HCT116 (cell line): ENCODE measurements at regions not wholly inside any gene's neighbourhood (a gene's known extent, or its start where the extent isn't known, plus 50 kb on each side); places are given as distances from the start of the nearest gene placed in this dataset.

Source experiments
- ATAC-seq: fragments of 200-7000 bp; cut with Tn5 transposase; 2 replicates; pipeline ENCODE4 v1.9.1; 2020; ENCODE audit warnings: mild to moderate bottlenecking, moderate library complexity
- BruUV-seq: library from RNA; stranded (reverse); fragments of 400-500 nt; replicated peaks from 2 replicates; lab custom pipeline; 2021; lab: Mats Ljungman, UMichigan
- CTCF ChIA-PET: fragments of 300-600 bp; sonication (Branson Sonifier 250); formaldehyde crosslinking; loops from one replicate; lab custom pipeline; 2021; ENCODE audit warnings: antibody characterized with exemption; lab: Charles Lee
- POLR2A ChIA-PET: fragments of 300-600, 350-600 bp; sonication (Branson Sonifier 250); formaldehyde crosslinking; loops from one replicate; lab custom pipeline; 2021; ENCODE audit warnings: antibody characterized with exemption; lab: Charles Lee
- RAD21 ChIA-PET, 2 experiments: fragments of 300-600 bp; sonication (Branson Sonifier 250); formaldehyde crosslinking; loops; one replicate each; lab custom pipeline; 2023; ENCODE audit warnings: low total read pairs in 2 of 2; ENCODE audit not compliant: uncharacterized antibody in 2 of 2, unreplicated experiment in 2 of 2, low non-redundant PET in 1 of 2; lab: Charles Lee
- DNase-seq: peaks from one replicate; pipeline ENCODE4 v3.0.0-alpha.2; 2010; ENCODE audit warnings: low read depth, low spot score
- H2AFZ ChIP-seq: fragments of 200-600 bp; shearing (Covaris generic), sonication (generic); 2 replicates; pipeline ENCODE4 v1.6.1; 2017; ENCODE audit warnings: low read depth, mixed run types, mixed read lengths, antibody characterized with exemption, low read length; ENCODE audit not compliant: poor library complexity, severe bottlenecking
- H3K27ac ChIP-seq: 2 replicates; pipeline ENCODE4 v1.5.1; 2012; ENCODE audit warnings: low read depth, low read length
- H3K27me3 ChIP-seq: fragments of 200-600 bp; sonication (generic); 2 replicates; pipeline ENCODE4 v1.6.1; 2016; ENCODE audit warnings: mixed run types, low read length, mixed read lengths; ENCODE audit not compliant: insufficient read depth
- H3K36me3 ChIP-seq, 2 experiments: fragments of 200-500 bp in 1 of 2; fragments of 200-600 bp in 1 of 2; sonication (Bioruptor generic) in 1 of 2; sonication (generic) in 1 of 2; 2 replicates each; pipeline versions ENCODE4 v1.5.1 to v1.6.1; 2014 to 2016; ENCODE audit warnings: low read length in 2 of 2, inconsistent platforms in 1 of 2, mixed read lengths in 1 of 2, mixed run types in 1 of 2; ENCODE audit not compliant: insufficient read depth in 2 of 2, control insufficient read depth in 1 of 2
- H3K4me1 ChIP-seq, 2 experiments: fragments of 200-600 bp in 1 of 2; sonication (generic) in 1 of 2; 2 replicates each; pipeline versions ENCODE4 v1.5.1 to v1.6.1; 2012 to 2017; ENCODE audit warnings: low read length in 2 of 2, inconsistent platforms in 1 of 2, mild to moderate bottlenecking in 1 of 2, mixed read lengths in 1 of 2, mixed run types in 1 of 2, moderate library complexity in 1 of 2; ENCODE audit not compliant: insufficient read depth in 2 of 2, control insufficient read depth in 1 of 2
- H3K4me2 ChIP-seq: fragments of 200-600 bp; sonication (generic); 2 replicates; pipeline ENCODE4 v1.6.1; 2017; ENCODE audit warnings: mixed run types, low read length, mixed read lengths
- H3K4me3 ChIP-seq, 2 experiments: fragments of 200-600 bp in 1 of 2; sonication (generic) in 1 of 2; replicated peaks in 1 of 2; 2 replicates each; pipeline ENCODE4 v1.5.1; 2011 to 2016; ENCODE audit warnings: low read length in 2 of 2, control low read depth in 1 of 2, low read depth in 1 of 2, mild to moderate bottlenecking in 1 of 2, mixed read lengths in 1 of 2, mixed run types in 1 of 2
- H3K79me2 ChIP-seq: fragments of 200-600 bp; sonication (generic); 2 replicates; pipeline ENCODE4 v1.6.1; 2017; ENCODE audit warnings: mild to moderate bottlenecking, mixed run types, low read length, moderate library complexity, mixed read lengths; ENCODE audit not compliant: insufficient read depth
- H3K9ac ChIP-seq: fragments of 200-600 bp; sonication (generic); 2 replicates; pipeline ENCODE4 v1.6.1; 2016; ENCODE audit warnings: low read length, mixed read lengths
- H3K9me2 ChIP-seq: fragments of 200-600 bp; sonication (generic), shearing (Covaris generic); 2 replicates; pipeline ENCODE4 v1.6.1; 2017; ENCODE audit warnings: mixed run types, mild to moderate bottlenecking, moderate library complexity; ENCODE audit not compliant: insufficient read depth
- H3K9me3 ChIP-seq, 2 experiments: fragments of 200-500 bp in 1 of 2; fragments of 200-600 bp in 1 of 2; sonication (Bioruptor generic) in 1 of 2; sonication (generic) in 1 of 2; 2 replicates each; pipeline ENCODE4 v1.6.1; 2014 to 2017; ENCODE audit warnings: low read length in 2 of 2, mixed read lengths in 2 of 2, inconsistent platforms in 1 of 2, low read depth in 1 of 2, mild to moderate bottlenecking in 1 of 2, mixed run types in 1 of 2, moderate library complexity in 1 of 2; ENCODE audit not compliant: control insufficient read depth in 1 of 2, insufficient read depth in 1 of 2
- H4K20me1 ChIP-seq: fragments of 200-600 bp; sonication (generic), shearing (Covaris generic); 2 replicates; pipeline ENCODE4 v1.6.1; 2017; ENCODE audit warnings: mixed run types, mild to moderate bottlenecking, moderate library complexity; ENCODE audit not compliant: insufficient read depth
- CBX3 ChIP-seq: IDR thresholded peaks from 2 replicates; pipeline ENCODE4 v1.6.1; 2012; ENCODE audit warnings: low read depth
- CEBPB ChIP-seq: IDR thresholded peaks from 2 replicates; pipeline ENCODE4 v1.6.1; 2012; ENCODE audit warnings: low read depth
- CTCF ChIP-seq, 3 experiments: fragments of 200-600 bp in 1 of 3; sonication (generic) in 1 of 3; IDR thresholded peaks in 2 of 3; conservative IDR thresholded peaks in 1 of 3; 2 replicates each; pipeline ENCODE4 v1.5.1; 2012 to 2017; ENCODE audit warnings: low read depth in 2 of 3, low read length in 2 of 3, antibody characterized with exemption in 1 of 3, borderline replicate concordance in 1 of 3, control low read depth in 1 of 3, mild to moderate bottlenecking in 1 of 3, mixed read lengths in 1 of 3, mixed run types in 1 of 3, moderate library complexity in 1 of 3; ENCODE audit not compliant: insufficient read depth in 1 of 3
- ELF1 ChIP-seq: IDR thresholded peaks from 2 replicates; pipeline ENCODE4 v1.6.1; 2012; ENCODE audit warnings: low read depth, borderline replicate concordance
- FOSL1 ChIP-seq: IDR thresholded peaks from 2 replicates; pipeline ENCODE4 v1.6.1; 2012; ENCODE audit warnings: low read depth
- JUND ChIP-seq: IDR thresholded peaks from 2 replicates; pipeline ENCODE4 v1.6.1; 2012
- POLR2A ChIP-seq: IDR thresholded peaks from 2 replicates; pipeline ENCODE4 v1.7.0; 2011; ENCODE audit warnings: borderline replicate concordance; ENCODE audit not compliant: insufficient read depth, insufficient read length; ENCODE audit errors: extremely low read depth
- RAD21 ChIP-seq: IDR thresholded peaks from 2 replicates; pipeline ENCODE4 v1.6.1; 2012; ENCODE audit warnings: low read depth, mild to moderate bottlenecking
- SIN3A ChIP-seq: IDR thresholded peaks from 2 replicates; pipeline ENCODE4 v1.6.1; 2012; ENCODE audit warnings: low read depth
- SP1 ChIP-seq: IDR thresholded peaks from 2 replicates; pipeline ENCODE4 v1.6.1; 2012; ENCODE audit warnings: low read depth
- SRF ChIP-seq: IDR thresholded peaks from 2 replicates; pipeline ENCODE4 v1.6.1; 2012; ENCODE audit warnings: low read depth
- TCF7L2 ChIP-seq: IDR thresholded peaks from 2 replicates; pipeline ENCODE4 v1.7.0; 2011; ENCODE audit warnings: borderline replicate concordance, inconsistent platforms; ENCODE audit not compliant: insufficient read depth, insufficient read length; ENCODE audit errors: extremely low read depth
- ZNF274 ChIP-seq: fragments of 200-500 bp; sonication (Bioruptor generic); IDR thresholded peaks from 2 replicates; pipeline ENCODE4 v1.6.1; 2014; ENCODE audit warnings: mild to moderate bottlenecking, low read depth, low read length, inconsistent platforms
- intact Hi-C: fragments of 100-400 bp; cut with micrococcal nuclease; formaldehyde crosslinking; loops from 2 replicates; pipeline ENCODE4 v1.10.0; 2022
- TF ChIP-seq, protein P1 (sequence below): IDR thresholded peaks from 2 replicates; pipeline ENCODE4 v1.6.1; 2012

DNA sequence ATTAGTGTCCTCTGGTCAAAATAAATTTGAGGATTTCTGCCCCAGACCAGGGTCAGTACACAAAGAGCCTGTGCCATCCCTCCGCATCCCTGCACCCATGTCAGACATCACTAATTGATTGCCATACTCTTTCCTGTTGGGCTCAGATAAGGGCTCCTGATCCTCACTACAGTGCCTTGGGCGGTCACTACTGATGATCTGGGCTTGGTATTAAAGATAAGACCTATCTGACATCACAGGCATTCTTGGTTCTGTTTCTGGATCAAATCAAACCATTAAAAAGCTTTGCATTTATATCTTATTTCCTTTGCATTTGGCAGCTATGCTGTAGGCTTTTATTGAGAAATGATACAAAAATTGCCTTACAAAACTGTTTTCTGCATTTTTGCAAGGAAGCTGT lies 103.5 kb upstream of the TENM4 start:
- ChIA-PET CTCF (no interaction called here), POLR2A (no interaction called here), RAD21 (no interaction called here)
- Histone ChIP-seq H3K9ac (no peak overlapping the region), H3K36me3 (no peaks in the 10 kb centered on the region), H3K27me3 (no peaks in the 10 kb centered on the region), H3K9me3 (no peaks in the 10 kb centered on the region; a peak in 1 of 4 replicates), H3K4me2 (no peak overlapping the region), H3K4me3 (no peak overlapping the region), H4K20me1 (no peaks in the 10 kb centered on the region), H2AFZ (no peak overlapping the region), H3K4me1 (no peaks in the 10 kb centered on the region), H3K9me2 (no peaks in the 10 kb centered on the region), H3K27ac (no peak overlapping the region), H3K79me2 (no peaks in the 10 kb centered on the region)
- DNase-seq (no peak), ATAC-seq (no peak)
- intact Hi-C loops, result no loop called here
- TF ChIP-seq, protein P1, sequence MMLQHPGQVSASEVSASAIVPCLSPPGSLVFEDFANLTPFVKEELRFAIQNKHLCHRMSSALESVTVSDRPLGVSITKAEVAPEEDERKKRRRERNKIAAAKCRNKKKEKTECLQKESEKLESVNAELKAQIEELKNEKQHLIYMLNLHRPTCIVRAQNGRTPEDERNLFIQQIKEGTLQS, result no peak
- TF ChIP-seq SP1 (no peak), CEBPB (no peak), RAD21 (no peak), SRF (no peak), ELF1 (no peak), FOSL1 (no peak), CBX3 (no peak), POLR2A (no peak), JUND (no peak), TCF7L2 (no peak), CTCF (IDR thresholded peaks at IDR 0.05 in 2 of 3, conservative IDR thresholded peaks at IDR 0.05 in 1 of 3; ENCODE audit: borderline replicate concordance in 1 of 3, insufficient read depth in 1 of 3, low read depth in 2 of 3, low read length in 2 of 3) (no peak), SIN3A (no peak), ZNF274 (no peak)
- no TSS peak for BruUV-seq
